GM21528 (cell line): ENCODE measurements at regions not wholly inside any gene's neighbourhood (a gene's known extent, or its start where the extent isn't known, plus 50 kb on each side); places are given as distances from the start of the nearest gene placed in this dataset.

Experiments
- ATAC-seq: cut with Tn5 transposase; IDR thresholded peaks from one replicate; pipeline ENCODE4 v1.9.1; 2021; ENCODE audit warnings: mild to moderate bottlenecking, moderate library complexity; ENCODE audit not compliant: unreplicated experiment, low FRiP score

DNA sequence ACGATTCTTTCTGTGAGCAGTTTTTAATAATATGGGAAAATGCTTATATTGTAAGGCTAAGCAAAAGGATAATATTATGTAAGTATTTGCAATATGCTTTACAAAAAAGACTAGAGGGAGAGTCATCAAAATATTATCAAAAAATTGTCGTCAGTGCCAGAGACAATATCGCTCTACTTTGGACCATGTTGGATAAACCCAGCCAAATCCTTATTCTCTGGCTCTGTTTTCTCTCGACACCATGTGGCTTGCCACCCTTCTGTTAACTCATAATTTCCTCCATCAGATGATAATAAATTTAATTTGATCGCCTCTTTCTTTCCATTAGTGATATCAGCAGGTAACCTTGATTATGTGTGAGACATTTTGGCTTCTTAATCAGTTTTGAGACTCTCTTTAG is 129.9 kb downstream of the CDC42EP3 start:
- no peak for ATAC-seq

DNA sequence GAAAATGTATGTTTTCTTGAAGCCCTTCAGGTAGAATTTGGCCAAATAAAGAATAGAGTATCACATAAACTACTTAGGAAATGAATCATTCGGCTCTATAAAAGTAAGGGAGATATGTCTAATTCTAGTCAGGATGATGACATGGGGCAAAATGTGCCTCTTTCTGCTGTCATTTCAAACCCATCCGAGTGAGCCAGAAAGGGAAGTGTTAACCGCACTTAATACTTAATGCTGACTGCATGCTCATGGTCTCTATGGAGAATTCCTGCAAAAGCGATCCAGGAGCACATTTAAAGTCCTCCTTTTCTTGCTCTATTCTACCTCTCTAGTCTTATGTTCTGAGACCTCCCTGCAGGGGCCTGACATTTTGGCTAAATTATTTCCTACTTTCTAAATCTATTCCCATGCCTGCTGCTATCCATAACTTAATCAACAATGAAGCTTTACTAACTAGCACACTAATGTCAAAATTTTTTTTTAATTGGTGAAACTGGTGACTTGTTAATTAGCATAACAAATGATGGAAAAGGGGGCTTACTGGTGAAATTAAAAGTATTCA is 127.4 kb downstream of the CDC42EP3 start:
- ATAC-seq: no peak

DNA sequence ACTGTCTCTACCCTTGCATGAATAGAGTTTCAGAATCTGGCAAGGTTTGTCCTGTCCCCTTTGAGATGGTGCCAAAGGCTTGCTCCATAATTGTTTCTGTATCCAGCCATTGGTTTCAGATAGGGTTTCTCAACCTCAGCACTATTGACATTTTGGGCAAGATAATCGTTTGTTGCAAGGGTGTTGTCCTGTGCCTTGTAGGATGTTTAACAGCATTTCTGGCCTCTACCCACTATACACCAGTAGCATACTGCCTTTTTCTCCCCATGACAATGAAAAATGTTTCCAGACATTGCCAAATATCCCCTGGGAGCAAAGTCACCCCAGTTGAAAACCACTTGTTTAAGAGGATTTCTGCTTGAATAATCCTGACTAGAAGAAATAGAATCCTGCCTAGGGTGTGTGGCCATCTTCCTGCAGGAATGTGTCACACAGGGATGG is 126.8 kb downstream of the CDC42EP3 start:
- no peak for ATAC-seq

DNA sequence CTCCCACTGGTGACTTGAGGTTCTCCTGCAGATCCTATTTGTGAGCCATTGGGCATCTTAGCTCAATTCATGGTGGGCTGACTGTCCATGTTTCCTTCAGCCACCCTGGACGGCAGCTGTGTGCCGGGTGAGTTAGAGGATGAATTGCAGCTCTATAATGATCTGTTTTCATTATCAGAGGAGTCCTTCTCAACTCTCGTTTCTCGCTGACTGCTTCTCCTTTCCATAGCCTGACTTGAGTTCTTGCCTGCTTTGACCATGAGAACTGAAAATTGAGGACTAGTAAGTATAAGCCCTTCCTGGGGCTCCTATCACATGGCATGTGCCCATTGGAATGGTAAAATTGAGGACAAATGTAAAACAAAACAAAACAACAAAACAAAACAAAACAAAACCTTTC is 121.8 kb downstream of the CDC42EP3 start:
- ATAC-seq: no peak

- ATAC-seq: no peak
Observed at GRCh38 chr2:37550190-37550589, 121.3 kb downstream of the CDC42EP3 start.

DNA sequence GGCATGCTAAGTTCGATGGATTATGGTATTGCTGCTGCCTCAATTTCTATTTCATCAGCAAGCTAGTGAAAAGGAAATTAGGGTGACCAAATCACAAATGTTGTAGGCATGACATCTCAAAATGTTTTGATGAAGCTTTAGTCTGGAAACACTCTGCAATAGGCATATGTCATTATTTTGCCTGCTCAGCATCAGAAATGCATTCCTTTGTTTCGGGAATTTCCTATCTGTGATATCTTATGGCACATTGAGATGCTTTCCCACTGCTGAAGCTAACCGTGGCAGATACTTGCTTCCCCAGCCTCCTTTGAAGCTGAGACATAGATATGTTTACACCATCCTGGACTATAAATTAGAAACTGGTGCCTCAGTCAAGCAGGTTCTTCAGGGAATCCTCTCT is 119.7 kb downstream of the CDC42EP3 start:
- no peak for ATAC-seq

DNA sequence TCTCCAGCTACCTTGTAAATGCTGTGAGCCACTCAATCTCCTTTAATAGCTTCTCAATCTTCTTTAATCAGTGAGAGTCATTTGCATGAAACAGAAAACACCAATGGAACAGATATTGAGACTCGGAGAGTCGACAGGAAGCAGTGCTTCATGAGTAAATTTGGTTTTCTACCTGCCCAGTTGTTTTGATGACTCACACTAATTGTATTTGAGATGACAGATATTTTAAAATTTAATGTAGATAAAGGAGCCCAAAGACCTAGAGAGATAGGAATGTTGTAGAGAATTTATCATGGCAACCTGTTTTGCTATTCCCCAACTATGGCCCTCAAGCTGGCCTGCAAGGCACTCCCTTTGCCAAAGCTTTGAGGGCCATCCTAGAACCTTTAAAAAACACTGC is 119.1 kb downstream of the CDC42EP3 start:
- ATAC-seq: no peak

- ATAC-seq: no peak
Observed at GRCh38 chr2:37553411-37554154, 117.9 kb downstream of the CDC42EP3 start.

DNA sequence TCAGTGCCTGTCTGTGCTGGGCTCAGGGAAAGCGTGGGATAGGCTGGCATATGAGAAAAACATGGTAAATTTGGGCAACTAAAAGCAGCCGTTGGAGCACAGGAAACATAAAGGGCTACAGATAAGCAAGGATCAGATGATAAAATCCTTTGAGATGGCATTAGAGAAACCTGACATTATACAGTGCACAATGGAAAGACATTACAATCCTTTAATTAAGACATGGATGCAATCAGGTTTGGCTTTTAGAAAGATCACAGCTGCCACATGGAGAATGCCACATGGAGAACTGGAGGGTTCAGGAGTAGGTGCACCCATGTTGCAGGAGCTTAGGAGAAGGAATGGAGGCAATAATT is 117.3 kb downstream of the CDC42EP3 start:
- no peak for ATAC-seq

DNA sequence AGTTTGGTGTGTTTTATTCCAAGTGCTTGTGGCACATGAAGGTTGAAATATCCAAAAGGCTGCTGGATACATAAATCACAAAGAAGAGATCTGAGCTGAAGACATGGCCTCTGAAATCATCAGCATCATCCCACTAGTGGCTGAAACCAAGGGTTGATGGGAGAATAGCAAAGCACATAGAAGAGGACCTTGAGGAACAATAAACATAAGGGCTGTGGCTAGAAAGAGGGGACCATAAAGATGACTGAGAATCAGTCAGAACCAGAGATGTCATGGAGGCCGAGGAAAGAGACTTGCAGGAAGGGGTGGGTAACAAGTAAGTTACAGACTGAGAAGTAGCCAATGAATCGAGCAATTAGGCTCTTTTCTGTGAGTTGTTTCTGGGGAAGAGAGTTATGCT is 116.8 kb downstream of the CDC42EP3 start:
- ATAC-seq: no peak

DNA sequence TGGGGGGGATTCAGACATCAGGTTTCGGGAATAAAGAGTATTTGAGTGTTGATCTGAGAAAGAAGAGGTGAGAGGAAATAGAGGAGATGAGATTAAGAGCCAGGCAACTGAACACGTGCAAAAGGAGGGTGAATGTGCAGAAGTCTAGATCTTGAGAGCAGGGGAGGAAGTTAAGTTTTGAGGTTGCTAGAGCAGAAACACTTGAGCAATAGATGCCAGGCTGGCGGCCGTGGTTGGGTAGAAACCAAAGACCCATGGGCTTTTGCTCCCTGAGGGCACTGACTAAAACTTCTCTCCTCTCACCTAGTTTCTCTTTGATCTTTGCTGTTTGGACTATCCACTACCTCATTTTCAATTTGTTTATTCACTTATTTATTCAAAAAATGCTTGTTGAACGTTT is 116.0 kb downstream of the CDC42EP3 start:
- ATAC-seq: no peak

DNA sequence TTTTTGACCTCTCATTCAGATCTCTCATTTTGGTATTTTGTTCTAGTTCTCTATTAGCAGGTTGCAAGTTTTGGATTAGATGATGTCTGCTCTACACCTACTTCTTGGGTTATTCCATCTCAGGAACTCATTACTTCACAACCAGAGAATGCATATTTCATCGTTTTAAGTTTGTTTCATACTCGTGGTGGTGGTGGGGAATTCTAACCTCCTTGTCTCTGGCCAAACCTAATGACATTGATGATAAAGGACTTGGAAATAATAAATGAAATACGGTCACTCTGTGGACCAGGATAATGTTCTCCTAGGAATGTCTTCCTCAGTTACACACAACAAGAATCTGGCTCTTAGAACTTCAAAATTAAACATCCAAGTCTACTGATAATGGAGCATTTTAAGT is 115.2 kb downstream of the CDC42EP3 start:
- no peak for ATAC-seq

- ATAC-seq: peak; percentile 69
Observed at GRCh38 chr2:37558623-37559022, 112.8 kb downstream of the CDC42EP3 start.

DNA sequence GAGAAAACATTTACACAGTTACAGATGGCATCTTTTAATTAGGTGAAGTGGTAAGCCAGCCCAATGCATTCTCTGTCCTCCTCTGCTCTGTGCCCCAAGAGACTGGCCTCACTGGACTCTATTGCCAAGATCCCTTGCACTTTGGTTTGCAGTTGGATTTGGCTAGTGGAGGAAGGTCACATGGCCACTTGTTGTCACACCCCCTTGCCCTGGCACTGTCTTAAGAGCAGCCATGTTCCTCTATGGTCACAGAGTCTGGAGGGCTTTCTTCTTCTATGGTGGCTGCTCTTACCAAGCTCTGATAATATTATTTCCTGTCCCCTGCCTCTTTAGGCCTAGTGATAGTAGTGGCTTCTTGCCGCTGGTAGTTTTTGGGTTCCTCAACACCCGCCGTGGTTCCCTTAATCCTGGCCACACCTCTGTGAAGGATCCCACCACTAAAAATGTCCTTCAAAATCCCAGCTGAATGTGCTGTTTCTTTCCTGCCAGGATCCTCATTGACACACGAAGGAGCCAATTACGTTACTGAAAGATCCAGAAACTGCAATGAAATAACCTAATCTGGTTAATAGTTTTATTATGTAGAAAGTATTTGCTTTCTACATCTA is 111.1 kb downstream of the CDC42EP3 start:
- ATAC-seq: no peak

- ATAC-seq: no peak
Observed at GRCh38 chr2:37560863-37561614, 110.4 kb downstream of the CDC42EP3 start.

DNA sequence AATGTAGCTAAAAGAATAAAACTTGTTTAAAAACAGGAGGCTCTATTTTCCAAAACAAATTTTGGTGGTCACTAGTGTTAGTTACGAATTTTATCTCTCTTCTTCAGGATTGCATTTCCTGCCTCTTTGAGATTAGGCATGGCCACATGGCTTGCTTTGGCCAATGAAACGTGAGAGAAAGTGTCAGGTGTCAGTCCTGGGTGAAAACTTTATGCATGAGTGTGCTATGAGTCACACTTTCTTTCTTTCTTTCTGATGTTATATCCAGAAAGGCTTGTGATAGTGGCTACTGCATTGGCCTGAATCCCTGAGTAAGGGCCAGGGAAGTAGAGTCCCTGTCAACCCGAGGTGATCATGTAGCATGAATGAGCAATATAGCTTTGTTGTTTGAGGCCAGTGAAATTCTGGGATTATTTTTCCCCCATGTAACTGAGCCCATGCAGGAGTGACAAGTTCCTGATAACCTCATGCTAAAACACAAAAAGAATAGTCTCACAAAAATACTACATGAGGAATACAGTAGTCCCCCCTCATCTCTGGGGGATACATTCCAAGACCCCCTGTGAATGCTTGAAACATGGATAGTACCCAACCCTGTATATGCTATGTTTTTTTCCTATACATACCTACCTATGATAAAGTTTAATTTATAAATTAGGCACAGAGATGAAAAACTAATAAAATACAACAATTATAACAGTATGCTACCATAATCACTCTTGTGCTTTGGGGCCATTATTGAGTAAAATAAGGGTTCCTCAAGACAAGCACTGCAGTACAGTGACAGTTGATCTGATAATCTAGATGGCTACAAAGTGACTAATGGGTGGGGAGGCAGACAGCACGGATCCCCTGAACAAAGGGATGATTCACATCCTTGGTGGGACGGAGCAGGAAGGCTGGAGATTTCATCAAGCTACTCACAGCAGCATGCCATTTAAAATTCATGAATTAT is 109.5 kb downstream of the CDC42EP3 start:
- peak; percentile 65 for ATAC-seq

GRCh38 chr2:37563375-37564015 is 107.9 kb downstream of the CDC42EP3 start:
- no peak for ATAC-seq

GRCh38 chr2:37564356-37564755 is 107.1 kb downstream of the CDC42EP3 start:
- no peak for ATAC-seq

DNA sequence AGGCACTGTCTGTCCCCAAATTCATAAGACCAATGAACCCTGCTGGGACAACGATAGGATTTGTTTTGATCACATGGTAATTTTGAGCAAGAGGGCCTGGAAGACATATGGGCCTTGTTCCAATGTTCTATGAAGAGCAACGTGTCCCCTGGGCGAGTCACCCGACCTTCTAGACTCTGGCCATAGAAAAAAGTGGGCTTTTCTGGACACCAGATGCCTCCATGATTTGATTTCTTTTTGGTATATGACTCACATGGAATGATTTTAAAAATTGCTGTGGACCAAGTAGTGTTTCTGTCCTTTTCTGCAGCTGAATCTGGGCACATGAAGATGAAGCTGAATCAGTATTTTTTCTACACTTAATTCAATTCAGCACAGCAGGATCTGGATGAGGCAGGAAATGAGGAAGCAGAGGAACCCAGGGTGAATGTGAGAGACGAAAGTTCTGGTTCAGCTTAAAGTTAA is 104.9 kb downstream of the CDC42EP3 start:
- ATAC-seq: no peak

GRCh38 chr2:37568565-37568964 is 102.9 kb downstream of the CDC42EP3 start:
- ATAC-seq: no peak
